Lower lobe of right lung (tissue), 2 donors: ENCODE measurements at regions not wholly inside any gene's neighbourhood (a gene's known extent, or its start where the extent isn't known, plus 50 kb on each side); places are given as distances from the start of the nearest gene placed in this dataset.

ENCODE experiments used
- ATAC-seq, 2 donors: fragments of 200-7000 bp; cut with Tn5 transposase; one replicate each; pipeline ENCODE4 v1.9.1; 2020 to 2022; ENCODE audit warnings: mild to moderate bottlenecking in 2 of 2, moderate library complexity in 2 of 2
- DNase-seq: peaks from one replicate; pipeline ENCODE4 v3.0.0-alpha.2; 2020
- H3K27ac ChIP-seq: fragments of 200-600 bp; one replicate; pipeline ENCODE4 v1.8.0; 2022
- H3K27me3 ChIP-seq: fragments of 200-600 bp; one replicate; pipeline ENCODE4 v1.8.0; 2022; ENCODE audit warnings: low read depth
- H3K36me3 ChIP-seq: fragments of 200-600 bp; one replicate; pipeline ENCODE4 v1.8.0; 2022; ENCODE audit warnings: mild to moderate bottlenecking
- H3K4me1 ChIP-seq: fragments of 200-600 bp; one replicate; pipeline ENCODE4 v1.8.0; 2022
- H3K4me3 ChIP-seq: fragments of 200-600 bp; one replicate; pipeline ENCODE4 v1.8.0; 2022; ENCODE audit warnings: mild to moderate bottlenecking
- H3K9me3 ChIP-seq: fragments of 200-600 bp; one replicate; pipeline ENCODE4 v1.8.0; 2022
- CTCF ChIP-seq: fragments of 200-600 bp; IDR thresholded peaks from one replicate; pipeline ENCODE4 v1.8.0; 2022; ENCODE audit warnings: antibody characterized with exemption, mild to moderate bottlenecking
- intact Hi-C: fragments of 100-400 bp; cut with DNase I; formaldehyde crosslinking; loops from one replicate; pipeline ENCODE4 v1.11.0; 2022
- donor health status: DM: no; HTN: yes; CAD: no; lungs with severe emphysema.

GRCh38 chr2:5970347-5970746 lies 278.2 kb downstream of the SOX11 start:
- H3K9me3 ChIP-seq, result no peaks in the 10 kb centered on the region
- intact Hi-C loops, result no loop called here
- H3K27me3 ChIP-seq, result no peaks in the 10 kb centered on the region
- no peak overlapping the region for H3K27ac ChIP-seq
- no peak for TF ChIP-seq CTCF
- no peaks in the 10 kb centered on the region for H3K36me3 ChIP-seq
- DNase-seq, result no peak
- no peak for ATAC-seq
- no peaks in the 10 kb centered on the region for H3K4me1 ChIP-seq
- no peak overlapping the region for H3K4me3 ChIP-seq

- Histone ChIP-seq H3K9me3 (no peaks in the 10 kb centered on the region), H3K27ac (no peak overlapping the region), H3K4me1 (no peaks in the 10 kb centered on the region), H3K4me3 (no peak overlapping the region), H3K27me3 (no peaks in the 10 kb centered on the region), H3K36me3 (no peaks in the 10 kb centered on the region)
- no peak for DNase-seq
- ATAC-seq, result no peak
- intact Hi-C loops, result no loop called here
- TF ChIP-seq CTCF, result no peak
Measured at GRCh38 chr2:5974477-5974876, 282.3 kb downstream of the SOX11 start.

GRCh38 chr2:5975401-5975800 lies 283.2 kb downstream of the SOX11 start:
- intact Hi-C loops, result no loop called here

GRCh38 chr2:5976531-5977065 lies 284.4 kb downstream of the SOX11 start:
- H3K4me3 ChIP-seq, result no peak overlapping the region
- no peak overlapping the region for H3K27ac ChIP-seq
- intact Hi-C loops, result no loop called here
- DNase-seq, result no peak
- H3K9me3 ChIP-seq, result no peaks in the 10 kb centered on the region
- H3K4me1 ChIP-seq, result no peaks in the 10 kb centered on the region
- TF ChIP-seq CTCF, result no peak
- peaks cover 2% of the 10 kb centered on the region for H3K27me3 ChIP-seq
- no peaks in the 10 kb centered on the region for H3K36me3 ChIP-seq
- ATAC-seq, result no peak

More at GRCh38 chr2:5975401-5975800, 283.2 kb downstream of the SOX11 start:
- H3K4me3 ChIP-seq, result no peak overlapping the region
- TF ChIP-seq CTCF, result no peak
- no peaks in the 10 kb centered on the region for H3K36me3 ChIP-seq
- H3K4me1 ChIP-seq, result no peaks in the 10 kb centered on the region
- no peaks in the 10 kb centered on the region for H3K9me3 ChIP-seq
- ATAC-seq (no peak), DNase-seq (no peak)
- no peak overlapping the region for H3K27ac ChIP-seq
- H3K27me3 ChIP-seq, result no peaks in the 10 kb centered on the region

DNA sequence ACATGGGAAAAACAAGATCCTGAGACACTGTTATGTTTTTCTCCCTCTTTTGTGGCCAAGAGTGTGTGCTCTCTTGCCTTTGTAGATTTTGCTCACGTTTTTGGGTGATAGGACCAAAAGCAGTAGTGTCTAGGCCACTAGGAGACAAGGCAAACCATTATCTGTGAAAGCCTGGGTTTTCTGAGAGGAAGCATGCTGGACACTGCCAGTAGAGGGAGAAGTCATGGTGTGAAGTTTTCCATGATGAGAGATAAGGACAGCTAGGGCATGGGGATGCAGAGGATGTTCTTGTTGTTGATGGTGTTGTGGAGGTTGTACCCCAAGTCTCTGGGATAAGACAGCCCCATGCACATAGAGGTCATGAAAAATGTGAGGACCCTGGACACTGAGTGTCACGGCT lies 285.3 kb downstream of the SOX11 start:
- TF ChIP-seq CTCF, result no peak
- Histone ChIP-seq H3K9me3 (no peaks in the 10 kb centered on the region), H3K36me3 (no peaks in the 10 kb centered on the region), H3K4me3 (no peak overlapping the region), H3K4me1 (no peaks in the 10 kb centered on the region), H3K27ac (no peak overlapping the region), H3K27me3 (peaks cover 6% of the 10 kb centered on the region)
- intact Hi-C loops, result no loop called here
- DNase-seq, result no peak
- no peak for ATAC-seq
